ENCODE measurements at regions not wholly inside any gene's neighbourhood (a gene's known extent, or its start where the extent isn't known, plus 50 kb on each side); places are given as distances from the start of the nearest gene placed in this dataset.

- no peak overlapping the region for H3K4me3 ChIP-seq (ENCODE audit: low read depth, low read length)
Measured at GRCh38 chr2:129756276-129756675, 223.2 kb upstream of the RAB6C start.

DNA sequence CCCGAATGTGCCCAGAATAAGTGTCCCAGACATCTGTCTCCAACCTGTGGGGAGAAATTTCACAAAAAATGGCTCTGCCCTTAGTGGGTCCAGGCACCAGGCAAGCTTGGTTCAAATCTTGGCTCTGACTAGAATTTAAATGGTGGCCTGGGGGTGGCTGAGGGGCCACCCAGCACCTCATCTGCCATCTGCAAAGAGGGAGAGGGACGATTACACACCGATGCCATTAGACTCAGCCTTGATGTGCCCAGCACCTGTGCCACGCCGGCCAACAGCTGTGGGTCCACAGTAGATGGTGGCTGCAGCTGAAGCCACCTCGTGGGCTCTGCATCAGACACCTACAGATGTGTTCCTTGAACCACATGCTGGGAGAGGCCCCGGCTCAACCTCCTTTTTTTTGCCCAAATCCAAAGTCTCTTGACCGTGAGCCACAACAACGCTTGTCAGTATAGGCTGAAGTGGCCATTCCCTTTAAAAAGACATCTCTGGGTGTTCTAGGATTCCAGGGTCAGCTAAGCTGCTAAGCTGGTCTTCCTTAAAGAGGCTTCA, 222.0 kb upstream of the RAB6C start:
- H3K4me3 ChIP-seq (ENCODE audit: low read depth, low read length), result no peak overlapping the region

DNA sequence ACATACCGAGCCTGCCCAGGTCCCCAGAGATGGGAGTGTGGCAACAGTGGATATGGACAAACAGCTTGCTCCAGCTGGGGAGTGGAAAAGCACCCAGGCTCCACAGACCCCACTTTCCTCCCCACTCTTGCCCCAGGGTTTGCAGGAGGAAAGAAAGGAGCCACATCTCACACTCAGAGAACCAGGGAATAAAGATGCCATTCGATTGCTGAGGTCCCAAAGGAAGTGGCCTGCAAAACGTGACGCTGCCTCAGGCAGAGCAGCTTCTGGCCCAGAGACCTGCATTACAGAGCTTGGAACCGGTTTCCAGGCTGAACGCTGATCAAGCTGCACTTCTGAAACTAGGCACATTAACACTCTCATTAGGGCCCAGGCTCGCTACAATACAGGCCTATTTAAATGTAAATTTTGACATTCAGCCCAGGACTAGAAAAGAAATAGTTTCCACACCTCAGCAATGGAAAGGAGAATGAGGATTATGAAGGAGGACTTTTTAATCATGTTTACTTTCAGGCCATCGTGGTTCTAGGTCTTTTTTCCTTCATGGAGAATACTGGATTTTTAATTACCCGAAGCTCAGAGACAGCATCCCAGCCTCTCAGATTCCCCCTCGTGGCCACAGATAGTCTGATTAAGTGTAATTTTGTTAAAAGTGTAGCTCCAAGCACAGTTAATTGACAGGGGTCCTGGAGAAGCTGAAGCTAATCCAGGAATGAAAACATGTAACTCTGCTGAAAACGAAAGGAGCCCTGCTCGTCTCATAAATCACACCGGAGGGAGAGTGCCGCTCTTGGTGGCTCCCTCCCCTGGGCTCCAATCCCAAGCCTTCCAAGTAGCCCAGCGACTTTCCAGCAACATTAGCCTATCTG, 221.3 kb upstream of the RAB6C start:
- no peak overlapping the region for H3K4me3 ChIP-seq (ENCODE audit: low read depth, low read length)

GRCh38 chr2:129758784-129759471, 220.5 kb upstream of the RAB6C start:
- no peak overlapping the region for H3K4me3 ChIP-seq (ENCODE audit: low read depth, low read length)

DNA sequence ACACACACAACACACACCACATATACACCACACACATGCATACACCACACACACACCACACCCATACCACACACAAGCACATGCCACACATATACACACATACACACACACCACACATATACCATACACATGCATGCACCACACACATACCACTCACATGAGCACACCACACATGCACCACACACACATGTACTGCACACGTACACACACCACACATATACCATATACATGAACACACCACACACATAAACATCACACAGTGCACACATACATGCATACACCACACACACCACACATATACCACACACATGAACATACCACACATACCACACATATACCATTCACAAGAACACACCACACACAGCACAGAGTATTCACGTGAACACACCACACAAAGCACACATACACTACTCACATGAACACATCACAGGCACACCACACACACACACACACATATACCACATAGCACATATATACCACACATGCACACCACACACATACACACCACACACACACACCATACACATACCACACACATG, 219.9 kb upstream of the RAB6C start:
- no peak overlapping the region for H3K4me3 ChIP-seq (ENCODE audit: low read depth, low read length)

- no peak overlapping the region for H3K4me3 ChIP-seq (ENCODE audit: low read depth, low read length)
Measured at GRCh38 chr2:129760669-129761068, 218.8 kb upstream of the RAB6C start.

- no peak overlapping the region for H3K4me3 ChIP-seq (ENCODE audit: low read depth, low read length)
Measured at GRCh38 chr2:129761569-129762021, 217.9 kb upstream of the RAB6C start.

GRCh38 chr2:129762386-129763189, 216.9 kb upstream of the RAB6C start:
- H3K4me3 ChIP-seq (ENCODE audit: low read depth, low read length), result no peak overlapping the region

GRCh38 chr2:129763190-129763846, 216.1 kb upstream of the RAB6C start:
- no peak overlapping the region for H3K4me3 ChIP-seq (ENCODE audit: low read depth, low read length)

- no peak overlapping the region for H3K4me3 ChIP-seq (ENCODE audit: low read depth, low read length)
Measured at GRCh38 chr2:129763966-129764365, 215.5 kb upstream of the RAB6C start.

DNA sequence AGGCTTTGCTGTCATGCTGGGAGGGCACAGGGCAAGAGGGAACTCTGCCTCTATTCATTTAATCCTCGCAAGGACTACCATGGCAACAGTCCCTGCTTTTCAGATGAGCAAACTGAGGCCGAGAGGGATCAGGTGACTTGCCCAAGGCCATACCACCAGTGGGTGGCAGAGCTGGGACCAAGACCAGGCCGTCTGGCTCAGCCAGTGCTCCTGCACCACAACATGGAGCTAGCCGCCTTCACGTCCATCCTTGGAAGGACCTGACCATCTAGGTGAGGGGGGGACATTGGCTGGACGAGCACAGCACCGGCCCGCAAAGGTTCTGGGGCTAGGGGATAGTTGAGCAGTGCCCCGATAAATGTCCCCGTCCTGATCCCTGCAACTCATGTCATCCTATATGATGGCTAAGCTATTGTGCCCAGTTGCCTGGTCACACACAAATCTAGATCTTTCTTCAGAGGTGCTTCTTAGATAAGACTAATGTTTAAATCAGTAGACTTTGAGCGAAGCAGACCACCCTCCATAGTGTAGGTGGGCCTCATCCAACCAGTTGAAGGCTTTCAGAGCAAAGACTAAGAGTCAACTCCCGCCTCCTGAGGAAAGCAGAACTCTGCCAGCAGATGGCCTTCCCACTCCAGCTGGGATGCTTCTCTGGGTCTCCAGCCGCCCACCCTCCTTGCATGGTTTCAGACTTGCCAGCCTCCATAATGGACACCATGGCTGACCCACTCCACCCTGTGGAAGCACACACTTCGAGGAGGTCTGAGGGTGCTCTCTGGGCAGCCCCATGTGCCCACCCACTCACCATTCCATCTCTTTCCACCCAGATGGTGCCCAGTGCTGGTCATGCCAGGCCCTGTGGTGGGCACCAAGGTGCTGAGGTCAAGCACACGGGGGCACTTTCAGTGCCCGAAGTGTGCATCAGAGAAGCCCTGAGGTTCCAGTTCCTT, 214.8 kb upstream of the RAB6C start:
- H3K4me3 ChIP-seq (ENCODE audit: low read depth, low read length), result no peak overlapping the region

DNA sequence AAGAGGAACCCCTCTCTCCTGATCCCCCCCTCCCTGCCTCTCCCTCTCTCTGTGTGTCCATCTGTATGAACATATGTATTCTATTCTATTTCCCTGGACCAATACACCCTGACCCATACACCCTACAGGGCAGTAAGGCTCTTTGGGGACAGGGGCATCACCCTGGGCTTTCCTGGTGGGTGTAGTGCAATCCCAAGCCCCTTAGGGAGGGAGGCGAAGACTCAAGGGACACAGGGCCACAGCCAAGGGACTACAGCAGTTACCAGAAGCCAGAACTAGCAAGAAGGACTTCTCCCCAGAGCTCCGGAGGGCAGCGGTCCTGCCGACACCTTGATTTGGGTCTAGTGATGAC, 214.2 kb upstream of the RAB6C start:
- no peak overlapping the region for H3K4me3 ChIP-seq (ENCODE audit: low read depth, low read length)

- no peak overlapping the region for H3K4me3 ChIP-seq (ENCODE audit: low read depth, low read length)
Measured at GRCh38 chr2:129765678-129766351, 213.7 kb upstream of the RAB6C start.

- H3K4me3 ChIP-seq (ENCODE audit: low read depth, low read length), result no peak overlapping the region
Measured at GRCh38 chr2:129766374-129766993, 213.0 kb upstream of the RAB6C start.

DNA sequence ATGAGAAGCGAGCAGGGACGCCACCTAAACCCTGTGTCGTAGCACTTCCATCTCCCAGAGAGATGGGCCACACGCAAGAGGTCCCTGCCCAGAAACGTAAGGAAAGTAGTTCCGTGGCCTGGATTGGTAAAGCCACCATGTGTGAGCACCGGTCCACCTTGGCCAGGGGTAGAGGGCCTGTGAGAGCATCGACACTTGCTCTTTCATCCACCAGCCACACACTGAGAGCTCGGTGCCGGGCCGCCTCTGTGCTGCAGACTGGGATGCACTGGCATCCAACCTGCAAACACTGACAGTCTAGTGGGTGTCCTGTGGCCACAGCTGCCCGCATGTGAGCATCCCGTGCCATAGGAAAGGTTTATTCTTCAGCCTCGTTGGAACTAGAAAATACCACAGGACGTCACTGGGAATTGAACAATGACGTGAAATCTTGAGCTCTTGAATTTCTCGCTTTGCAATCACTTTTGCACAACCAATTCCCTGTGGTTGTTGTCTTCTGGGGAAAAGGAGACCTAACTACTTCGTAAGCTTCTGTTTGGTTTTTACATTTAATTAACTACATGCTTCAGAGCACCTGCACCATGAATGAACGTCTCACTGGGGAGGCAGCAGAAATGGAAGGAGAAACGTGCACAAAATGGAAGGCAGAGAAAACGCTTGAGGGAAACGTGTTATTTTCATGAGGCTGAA, 212.0 kb upstream of the RAB6C start:
- H3K4me3 ChIP-seq (ENCODE audit: low read depth, low read length), result no peak overlapping the region

- no peak overlapping the region for H3K4me3 ChIP-seq (ENCODE audit: low read depth, low read length)
Measured at GRCh38 chr2:129768036-129768386, 211.5 kb upstream of the RAB6C start.

DNA sequence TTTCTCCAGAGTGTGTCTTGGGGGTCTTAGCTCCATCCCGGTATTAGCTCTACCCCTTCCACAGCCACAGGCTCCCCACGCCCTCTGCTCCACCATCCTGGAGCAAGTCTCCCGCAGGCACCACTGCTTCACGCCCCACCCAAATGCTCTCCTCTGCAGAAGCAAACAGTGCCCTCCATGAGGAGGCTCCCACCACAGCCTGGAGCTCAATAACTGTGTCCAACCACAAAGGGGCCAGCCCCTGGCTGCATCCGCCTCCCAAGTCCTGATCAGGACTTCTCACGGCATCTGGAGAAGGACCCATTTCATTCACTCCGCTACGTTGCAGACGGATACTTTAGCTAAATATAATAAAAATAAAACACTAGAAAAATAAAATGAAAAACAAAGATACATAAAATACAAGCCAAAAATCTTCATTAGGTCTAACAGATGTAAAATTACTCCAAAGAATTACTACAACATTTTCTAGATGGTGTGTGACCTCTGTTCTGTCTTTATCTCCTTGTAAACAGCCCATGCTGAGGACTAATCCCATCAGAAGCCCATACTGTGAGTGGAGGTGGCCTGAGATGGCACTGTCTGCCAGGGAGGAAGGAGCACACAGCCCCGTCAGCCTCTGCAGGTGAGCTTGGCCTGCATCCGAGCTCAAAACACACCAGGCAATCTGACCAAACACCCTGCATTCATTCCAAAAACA, 210.8 kb upstream of the RAB6C start:
- H3K4me3 ChIP-seq (ENCODE audit: low read depth, low read length), result no peak overlapping the region

All from iPS-11a (cell line).